ENCODE measurements at regions not wholly inside any gene's neighbourhood (a gene's known extent, or its start where the extent isn't known, plus 50 kb on each side); places are given as distances from the start of the nearest gene placed in this dataset.

DNA sequence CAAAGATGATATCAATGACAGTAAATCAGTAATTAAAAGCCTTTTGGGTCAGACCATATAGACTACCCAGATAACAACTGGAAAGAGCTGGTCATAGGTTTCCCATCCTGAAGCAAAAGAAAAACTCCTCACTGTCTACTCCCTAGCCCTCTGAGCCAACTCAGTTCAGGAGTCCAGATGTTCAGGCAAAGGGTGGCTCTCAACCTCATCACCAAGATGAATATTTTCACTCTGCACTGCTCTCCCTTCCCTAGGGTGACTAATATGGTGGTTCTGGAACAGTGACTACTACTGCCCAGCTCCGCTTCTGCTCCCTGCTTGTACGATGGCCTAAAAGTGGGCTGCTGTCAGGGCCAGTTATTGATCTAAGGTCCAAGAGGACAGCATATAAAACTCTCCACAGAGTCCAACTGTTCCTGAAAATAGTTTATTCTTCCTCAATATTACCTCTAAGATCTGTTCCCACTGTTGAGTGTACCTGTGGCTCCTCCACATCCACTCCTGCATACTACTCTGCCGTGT is 263.4 kb upstream of the SLC30A5 start:
- Histone ChIP-seq H3K9me3 (ENCODE audit: control insufficient read depth, insufficient read depth, low read length) (no peaks in the 10 kb centered on the region), H3K4me3 (ENCODE audit: low read length) (no peak overlapping the region), H3K27ac (ENCODE audit: low read length) (no peak overlapping the region), H3K27me3 (ENCODE audit: control insufficient read depth, insufficient read depth, low read length) (no peaks in the 10 kb centered on the region), H3K36me3 (ENCODE audit: control insufficient read depth, insufficient read depth, low read length) (no peaks in the 10 kb centered on the region), H3K4me1 (ENCODE audit: control insufficient read depth, insufficient read depth, low read length) (no peaks in the 10 kb centered on the region)
- ATAC-seq = no peak
- H3K4me1 Mint-ChIP-seq = no peaks in the 10 kb centered on the region
- H3K4me3 Mint-ChIP-seq = no peak overlapping the region
- no peaks in the 10 kb centered on the region for H3K36me3 Mint-ChIP-seq
- intact Hi-C loops (cut with micrococcal nuclease) = no loop called here
- 91% methylated on average over 3 of the region's 3 CpGs for WGBS (ENCODE audit: insufficient coverage)
- no peak for DNase-seq
- H3K27me3 Mint-ChIP-seq (ENCODE audit: low read depth in 2 of 2) = peaks cover 3 to 39% of the 10 kb centered on the region in 2 donors
- TF ChIP-seq, protein P1, sequence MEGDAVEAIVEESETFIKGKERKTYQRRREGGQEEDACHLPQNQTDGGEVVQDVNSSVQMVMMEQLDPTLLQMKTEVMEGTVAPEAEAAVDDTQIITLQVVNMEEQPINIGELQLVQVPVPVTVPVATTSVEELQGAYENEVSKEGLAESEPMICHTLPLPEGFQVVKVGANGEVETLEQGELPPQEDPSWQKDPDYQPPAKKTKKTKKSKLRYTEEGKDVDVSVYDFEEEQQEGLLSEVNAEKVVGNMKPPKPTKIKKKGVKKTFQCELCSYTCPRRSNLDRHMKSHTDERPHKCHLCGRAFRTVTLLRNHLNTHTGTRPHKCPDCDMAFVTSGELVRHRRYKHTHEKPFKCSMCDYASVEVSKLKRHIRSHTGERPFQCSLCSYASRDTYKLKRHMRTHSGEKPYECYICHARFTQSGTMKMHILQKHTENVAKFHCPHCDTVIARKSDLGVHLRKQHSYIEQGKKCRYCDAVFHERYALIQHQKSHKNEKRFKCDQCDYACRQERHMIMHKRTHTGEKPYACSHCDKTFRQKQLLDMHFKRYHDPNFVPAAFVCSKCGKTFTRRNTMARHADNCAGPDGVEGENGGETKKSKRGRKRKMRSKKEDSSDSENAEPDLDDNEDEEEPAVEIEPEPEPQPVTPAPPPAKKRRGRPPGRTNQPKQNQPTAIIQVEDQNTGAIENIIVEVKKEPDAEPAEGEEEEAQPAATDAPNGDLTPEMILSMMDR (IDR thresholded peaks at IDR 0.05) = no peak
- no peak overlapping the region for H3K27ac Mint-ChIP-seq
- H3K9me3 Mint-ChIP-seq = no peaks in the 10 kb centered on the region

DNA sequence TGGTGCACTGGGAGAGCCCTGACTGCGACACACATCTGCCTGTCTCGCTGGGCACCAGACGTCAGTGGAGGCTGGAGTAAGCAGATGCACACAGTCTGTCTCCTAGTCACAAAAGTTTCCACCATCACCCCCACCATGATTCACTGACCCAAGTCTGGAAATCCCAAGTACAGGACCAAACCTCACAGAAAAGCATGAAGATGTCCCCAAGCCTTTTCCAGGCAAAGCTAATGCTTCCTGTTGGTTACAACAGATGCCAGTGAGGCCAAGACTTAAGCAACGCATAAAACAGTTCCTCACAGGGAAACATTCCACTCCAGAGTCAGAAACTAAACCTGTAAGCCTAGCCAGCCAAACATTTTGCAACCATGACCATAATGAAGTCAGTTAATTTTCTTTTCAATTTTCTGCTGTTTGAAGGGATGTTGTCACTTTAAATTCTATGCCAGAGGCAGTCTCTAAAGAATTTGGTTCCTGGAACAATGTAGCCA is 259.3 kb upstream of the SLC30A5 start:
- Mint-ChIP-seq H3K9me3 (no peaks in the 10 kb centered on the region), H3K4me1 (no peaks in the 10 kb centered on the region), H3K36me3 (no peaks in the 10 kb centered on the region), H3K4me3 (no peak overlapping the region), H3K27ac (no peak overlapping the region), H3K27me3 (ENCODE audit: low read depth in 2 of 2) (peaks cover 3 to 33% of the 10 kb centered on the region in 2 donors)
- intact Hi-C loops (cut with micrococcal nuclease) = no loop called here
- ATAC-seq (no peak), DNase-seq (no peak)
- 92% methylated on average over 4 of the region's 4 CpGs for WGBS (ENCODE audit: insufficient coverage)
- Histone ChIP-seq H3K9me3 (ENCODE audit: control insufficient read depth, insufficient read depth, low read length) (no peaks in the 10 kb centered on the region), H3K4me1 (ENCODE audit: control insufficient read depth, insufficient read depth, low read length) (no peaks in the 10 kb centered on the region), H3K36me3 (ENCODE audit: control insufficient read depth, insufficient read depth, low read length) (no peaks in the 10 kb centered on the region), H3K27ac (ENCODE audit: low read length) (no peak overlapping the region), H3K4me3 (ENCODE audit: low read length) (no peak overlapping the region), H3K27me3 (ENCODE audit: control insufficient read depth, insufficient read depth, low read length) (no peaks in the 10 kb centered on the region)
- TF ChIP-seq, protein P1 (IDR thresholded peaks at IDR 0.05) = no peak

DNA sequence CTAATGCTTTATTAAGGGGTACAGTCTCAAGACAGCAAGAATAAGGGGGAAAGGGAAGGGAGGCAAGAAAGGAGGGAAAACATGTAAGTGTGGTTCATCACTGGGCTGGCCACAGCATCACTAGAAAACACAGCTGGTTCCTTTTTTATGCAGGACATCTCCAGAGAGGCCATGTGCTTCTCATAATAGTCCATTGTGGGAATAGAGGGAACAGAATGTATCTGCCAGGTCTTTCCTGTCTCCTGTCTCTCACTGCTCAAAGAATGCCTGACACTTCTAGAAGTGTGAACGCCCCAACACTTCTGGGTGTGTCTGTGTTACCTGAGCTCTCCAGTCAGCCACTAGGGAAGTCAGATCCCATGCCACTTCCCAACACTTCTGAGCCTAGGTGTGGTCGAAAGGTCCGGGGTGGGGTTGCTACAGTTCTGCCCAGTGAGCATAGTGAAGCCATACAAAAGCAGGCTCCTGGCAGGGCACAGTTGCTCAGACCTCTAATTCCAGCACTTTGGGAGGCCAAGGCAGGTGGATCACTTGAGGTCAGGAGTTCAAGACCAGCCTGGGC is 255.6 kb upstream of the SLC30A5 start:
- Histone ChIP-seq H3K36me3 (ENCODE audit: control insufficient read depth, insufficient read depth, low read length) (no peaks in the 10 kb centered on the region), H3K9me3 (ENCODE audit: control insufficient read depth, insufficient read depth, low read length) (no peaks in the 10 kb centered on the region), H3K27me3 (ENCODE audit: control insufficient read depth, insufficient read depth, low read length) (no peaks in the 10 kb centered on the region), H3K27ac (ENCODE audit: low read length) (no peak overlapping the region), H3K4me1 (ENCODE audit: control insufficient read depth, insufficient read depth, low read length) (no peaks in the 10 kb centered on the region), H3K4me3 (ENCODE audit: low read length) (no peak overlapping the region)
- intact Hi-C loops (cut with micrococcal nuclease) = no loop called here
- TF ChIP-seq, protein P1 (IDR thresholded peaks at IDR 0.05) = no peak
- no peaks in the 10 kb centered on the region for H3K4me1 Mint-ChIP-seq
- DNase-seq (no peak), ATAC-seq (no peak)
- peaks cover 3 to 15% of the 10 kb centered on the region in 2 donors for H3K27me3 Mint-ChIP-seq (ENCODE audit: low read depth in 2 of 2)
- H3K4me3 Mint-ChIP-seq = no peak overlapping the region
- H3K9me3 Mint-ChIP-seq = no peaks in the 10 kb centered on the region
- WGBS (ENCODE audit: insufficient coverage) = 85% methylated on average over 3 of the region's 3 CpGs
- H3K36me3 Mint-ChIP-seq = no peaks in the 10 kb centered on the region
- no peak overlapping the region for H3K27ac Mint-ChIP-seq

GRCh38 chr5:68839019-68839552 is 254.7 kb upstream of the SLC30A5 start:
- H3K4me3 ChIP-seq (ENCODE audit: low read length) = no peak overlapping the region
- DNase-seq = no peak
- Mint-ChIP-seq H3K4me3 (no peak overlapping the region), H3K27me3 (ENCODE audit: low read depth in 2 of 2) (peaks cover 3 to 14% of the 10 kb centered on the region in 2 donors), H3K27ac (no peak overlapping the region), H3K4me1 (no peaks in the 10 kb centered on the region), H3K9me3 (no peaks in the 10 kb centered on the region), H3K36me3 (no peaks in the 10 kb centered on the region)
- TF ChIP-seq, protein P1 (IDR thresholded peaks at IDR 0.05) = no peak
- no peaks in the 10 kb centered on the region for H3K4me1 ChIP-seq (ENCODE audit: control insufficient read depth, insufficient read depth, low read length)
- H3K9me3 ChIP-seq (ENCODE audit: control insufficient read depth, insufficient read depth, low read length) = no peaks in the 10 kb centered on the region
- H3K27ac ChIP-seq (ENCODE audit: low read length) = no peak overlapping the region
- no peaks in the 10 kb centered on the region for H3K36me3 ChIP-seq (ENCODE audit: control insufficient read depth, insufficient read depth, low read length)
- 78% methylated on average over 3 of the region's 5 CpGs for WGBS (ENCODE audit: insufficient coverage)
- intact Hi-C loops (cut with micrococcal nuclease) = no loop called here
- H3K27me3 ChIP-seq (ENCODE audit: control insufficient read depth, insufficient read depth, low read length) = no peaks in the 10 kb centered on the region
- ATAC-seq = no peak
